ENCODE measurements at regions not wholly inside any gene's neighbourhood (a gene's known extent, or its start where the extent isn't known, plus 50 kb on each side); places are given as distances from the start of the nearest gene placed in this dataset.

- no peak for TF ChIP-seq POLR2A (IDR thresholded peaks at IDR 0.05)
- TF ChIP-seq EP300 (IDR thresholded peaks at IDR 0.05), result no peak
These were observed 133.2 kb upstream of the RPS6KA2 start for GRCh38 chr6:166760288-166760687.

All from tibial nerve (tissue), 3 donors.